ENCODE measurements at regions not wholly inside any gene's neighbourhood (a gene's known extent, or its start where the extent isn't known, plus 50 kb on each side); places are given as distances from the start of the nearest gene placed in this dataset.

GRCh38 chr5:174552428-174552827 is 172.0 kb upstream of the MSX2 start (continued):
- TF ChIP-seq ZNF592 (IDR thresholded peaks at IDR 0.05) (no peak), RCOR1 (conservative IDR thresholded peaks at IDR 0.05; ENCODE audit: low read depth, low read length) (no peak), MTA2 (IDR thresholded peaks at IDR 0.05; ENCODE audit: low read depth) (no peak), POU2F2 (IDR thresholded peaks at IDR 0.05; ENCODE audit: borderline replicate concordance, low read depth, low read length) (no peak), TARDBP (IDR thresholded peaks at IDR 0.05; ENCODE audit: borderline replicate concordance) (no peak), RELA (IDR thresholded peaks at IDR 0.05; ENCODE audit: borderline replicate concordance, partially characterized antibody) (no peak)

- no peaks in the 10 kb centered on the region for H3K79me2 ChIP-seq (ENCODE audit: control insufficient read depth, insufficient read depth, low read length)
- no peak overlapping the region for H3K4me2 ChIP-seq (ENCODE audit: control insufficient read depth, insufficient read depth)
- WGBS (ENCODE audit: insufficient coverage, insufficient replicate concordance, low lambda C conversion rate, missing lambda C conversion rate) = 28% methylated on average over 12 of the region's 12 CpGs
- no peak overlapping the region for H2AFZ ChIP-seq (ENCODE audit: control insufficient read depth, low read depth, low read length)
- DNase-seq (ENCODE audit: low read depth, low spot score) (no peak), ATAC-seq (no peak), FAIRE-seq (no peak)
- no peaks in the 10 kb centered on the region for H3K9me3 ChIP-seq (replicated peaks; ENCODE audit: control insufficient read depth, insufficient read depth, low read length)
- H3K4me1 ChIP-seq (ENCODE audit: control insufficient read depth, insufficient read depth, low read length) = no peaks in the 10 kb centered on the region
- POLR2A ChIA-PET = no interaction called here
- no peak overlapping the region for H3K27ac ChIP-seq (ENCODE audit: control insufficient read depth, insufficient read depth)
- RAD21 ChIA-PET (ENCODE audit: unreplicated experiment) = no interaction called here
- in situ Hi-C loops (cut with MboI) = no loop called here
- BruUV-seq (replicated peaks) = no TSS peak
- intact Hi-C loops (cut with micrococcal nuclease; ENCODE audit: unreplicated experiment) = no loop called here
- no peak for TF ChIP-seq STAT3 (IDR thresholded peaks at IDR 0.05; ENCODE audit: low read depth, low read length)
- TF ChIP-seq BCL3 (IDR thresholded peaks at IDR 0.05; ENCODE audit: borderline replicate concordance, insufficient read depth, low read depth, low read length, poor library complexity, severe bottlenecking) = no peak
- TF ChIP-seq RFX5 (IDR thresholded peaks at IDR 0.05; ENCODE audit: low read depth, low read length) = no peak
- no peak for TF ChIP-seq POLR2AphosphoS5 (IDR thresholded peaks at IDR 0.05; ENCODE audit: low read length)
- TF ChIP-seq ZBED1 (IDR thresholded peaks at IDR 0.05; ENCODE audit: borderline replicate concordance) = no peak
- no peak overlapping the region for H3K4me3 ChIP-seq
- no peak overlapping the region for H3K9ac ChIP-seq (ENCODE audit: control insufficient read depth, insufficient read depth, low read length)
- H4K20me1 ChIP-seq (ENCODE audit: control insufficient read depth, insufficient read depth) = no peaks in the 10 kb centered on the region
- H3K36me3 ChIP-seq (ENCODE audit: control insufficient read depth in 2 of 2, insufficient read depth in 2 of 2, low read length in 1 of 2) = no peaks in the 10 kb centered on the region
- CTCF ChIA-PET = no interaction called here
- SMC1A ChIA-PET (ENCODE audit: uncharacterized antibody, unreplicated experiment) = interaction anchor here (0.6 kb wide), 1 partner anchor 189 kb away, joined by 3 read pairs; no protein-coding TSS in a partner anchor
- H3K27me3 ChIP-seq (replicated peaks in 1 of 2; ENCODE audit: control insufficient read depth in 2 of 2, insufficient read depth in 2 of 2, low read length in 1 of 2) = no peaks in the 10 kb centered on the region; a peak in 1 of 4 replicates
Observed at GRCh38 chr5:174553556-174553955, 170.8 kb upstream of the MSX2 start.

All from GM12878 (cell line).